ENCODE measurements at regions not wholly inside any gene's neighbourhood (a gene's known extent, or its start where the extent isn't known, plus 50 kb on each side); places are given as distances from the start of the nearest gene placed in this dataset.
"Not testable (repeated sequence)": the region's sequence is repeated elsewhere in the genome, so short reads cannot be mapped to it uniquely, and the experiment has no call there.

DNA sequence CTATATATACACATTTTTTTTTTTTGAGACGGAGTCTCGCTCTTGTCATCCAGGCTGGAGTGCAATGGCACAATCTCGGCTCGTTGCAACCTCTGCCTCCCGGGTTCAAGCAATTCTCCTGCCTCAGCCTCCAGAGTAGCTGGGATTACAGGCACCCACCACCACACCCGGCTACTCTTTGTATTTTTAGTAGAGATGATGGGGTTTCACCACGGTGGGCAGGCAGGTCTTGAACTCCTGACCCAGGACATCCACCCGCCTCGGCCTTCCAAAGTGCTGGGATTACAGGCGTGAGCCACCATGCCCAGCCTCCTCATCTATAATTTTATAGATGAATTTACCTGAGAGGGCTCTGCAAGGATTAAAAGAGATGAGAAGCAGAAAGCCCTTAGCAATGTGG, 274.0 kb downstream of the FAM43A start:
- BruUV-seq (replicated peaks); H3K56ac ChIP-seq (ENCODE audit: extremely low read depth, insufficient read depth, low read length); H3K18ac ChIP-seq (ENCODE audit: low read depth, low read length); H3K4ac ChIP-seq (ENCODE audit: low read depth, low read length); H2BK120ac ChIP-seq (ENCODE audit: low read depth, low read length); H3K27ac ChIP-seq (ENCODE audit: insufficient read depth, low read length); H2AK9ac ChIP-seq (replicated peaks; ENCODE audit: low read depth, low read length, poor library complexity); H4K20me1 ChIP-seq (ENCODE audit: insufficient read depth, low read length); H4K91ac ChIP-seq (ENCODE audit: insufficient read depth, low read depth, low read length); H3K36me3 ChIP-seq (ENCODE audit: control insufficient read depth, insufficient read depth, low read length); H4K5ac ChIP-seq (ENCODE audit: low read depth, low read length); POLR2A ChIA-PET (ENCODE audit: unreplicated experiment); in situ Hi-C loops (cut with MboI; ENCODE audit: low sequenced_read_pairs); H2AK5ac ChIP-seq (ENCODE audit: low read depth, low read length); H3K9me1 ChIP-seq (ENCODE audit: insufficient read depth, low read length); H2AFZ ChIP-seq (replicated peaks; ENCODE audit: low read length, poor library complexity); CTCF ChIA-PET; intact Hi-C loops (cut with micrococcal nuclease); DNase-seq; H3K23ac ChIP-seq (ENCODE audit: low read depth, low read length); H3K14ac ChIP-seq (replicated peaks; ENCODE audit: low read depth, low read length); H3K9ac ChIP-seq (ENCODE audit: low read depth, low read length); ATAC-seq (ENCODE audit: low read depth); H4K8ac ChIP-seq (ENCODE audit: low read depth in 2 of 2, low read length in 2 of 2); H3K79me1 ChIP-seq (ENCODE audit: low read depth in 1 of 2, low read length in 2 of 2); H3K4me1 ChIP-seq (ENCODE audit: control insufficient read depth, insufficient read depth, low read length); H2BK20ac ChIP-seq (ENCODE audit: low read depth, low read length); H3K4me2 ChIP-seq (ENCODE audit: low read depth, low read length); H3K9me3 ChIP-seq (ENCODE audit: control insufficient read depth, insufficient read depth, low read length); H3K4me3 ChIP-seq (ENCODE audit: insufficient read depth, low read depth, low read length); H2BK5ac ChIP-seq (ENCODE audit: low read depth, low read length, poor library complexity, severe bottlenecking); H2BK15ac ChIP-seq (ENCODE audit: low read depth, low read length); dilution Hi-C loops (cut with HindIII; ENCODE audit: low sequenced_read_pairs, unreplicated experiment): not testable (repeated sequence)
- 88% methylated on average over 3 of the region's 10 CpGs; no CpG with 5 or more reads in 1 of the 2 experiments for WGBS, 2 experiments (ENCODE audit: extremely low coverage in 2 of 2, insufficient read length in 1 of 2)
- H3K27me3 ChIP-seq (ENCODE audit: control insufficient read depth, insufficient read depth, low read length): peaks cover 41% of the 10 kb centered on the region

All from IMR-90 (cell line).